A549 (cell line): ENCODE measurements at regions not wholly inside any gene's neighbourhood (a gene's known extent, or its start where the extent isn't known, plus 50 kb on each side); places are given as distances from the start of the nearest gene placed in this dataset.

Experiments used
- ATAC-seq, 2 experiments: fragments of 200-7000 bp in 1 of 2; fragments of >200 bp in 1 of 2; cut with Nextera tagmentation in 1 of 2; cut with Tn5 transposase in 1 of 2; 3 replicates each; pipeline versions ENCODE4 v1.8.0 to v1.9.1; 2018 to 2020; ENCODE audit warnings: mild to moderate bottlenecking in 1 of 2, moderate library complexity in 1 of 2
- CTCF ChIA-PET: fragments of 300-600 bp; sonication (Branson Sonifier 250); formaldehyde crosslinking; extraction: SDS; loops from one replicate; lab custom pipeline; 2021; ENCODE audit warnings: antibody characterized with exemption, inconsistent platforms; lab: Yijun Ruan, JAX
- POLR2A ChIA-PET: fragments of 350-600 bp; formaldehyde crosslinking; extraction: SDS; loops from one replicate; lab custom pipeline; 2021; ENCODE audit warnings: antibody characterized with exemption, inconsistent platforms; lab: Yijun Ruan, JAX
- DNase-seq, 2 experiments: peaks; one replicate each; pipeline versions ENCODE4 v3.0.0 to v3.0.0-alpha.2; 2011 to 2016; ENCODE audit warnings: low read depth in 1 of 2, low spot score in 1 of 2
- FAIRE-seq: peaks from 2 replicates; lab custom pipeline; 2011; peaks lifted over from hg19 to GRCh38; lab: Jason Lieb, UNC
- H3K27ac ChIP-seq, 2 experiments: fragments of >200 bp; sonication (Bioruptor Twin); formaldehyde crosslinking; 3 replicates each; pipeline ENCODE4 v1.5.1; 2016 to 2017
- H3K4me1 ChIP-seq: fragments of >200 bp; sonication (Bioruptor Twin); formaldehyde crosslinking; 3 replicates; pipeline ENCODE4 v1.6.1; 2016
- H3K4me2 ChIP-seq: fragments of >200 bp; sonication (Bioruptor Twin); formaldehyde crosslinking; 3 replicates; pipeline ENCODE4 v1.6.1; 2016
- H3K4me3 ChIP-seq: fragments of >200 bp; sonication (Bioruptor Twin); formaldehyde crosslinking; 3 replicates; pipeline ENCODE4 v1.5.1; 2016
- H3K9me3 ChIP-seq: fragments of >200 bp; sonication (Bioruptor Twin); formaldehyde crosslinking; 3 replicates; pipeline ENCODE4 v1.6.1; 2016
- CBX8 ChIP-seq: fragments of 200-600 bp; sonication (generic); IDR thresholded peaks from 2 replicates; pipeline ENCODE4 v1.6.1; 2016
- CEBPB ChIP-seq, 2 experiments: fragments of >200 bp in 1 of 2; sonication (Bioruptor Twin) in 1 of 2; formaldehyde crosslinking in 1 of 2; IDR thresholded peaks; 2 replicates each; pipeline ENCODE4 v1.6.1; 2012 to 2016
- CHD4 ChIP-seq: fragments of 200-600 bp; sonication (generic); IDR thresholded peaks from 2 replicates; pipeline ENCODE4 v1.6.1; 2016; ENCODE audit warnings: antibody characterized with exemption, mild to moderate bottlenecking, borderline replicate concordance
- CTCF ChIP-seq: fragments of >200 bp; sonication (Bioruptor Twin); formaldehyde crosslinking; IDR thresholded peaks from 3 replicates; pipeline ENCODE4 v1.5.1; 2016
- EHMT2 ChIP-seq: fragments of 200-600 bp; sonication (generic); IDR thresholded peaks from 2 replicates; pipeline ENCODE4 v1.6.1; 2016; ENCODE audit warnings: antibody characterized with exemption, low read depth, mild to moderate bottlenecking, moderate library complexity
- FOSB ChIP-seq: fragments of 250-450 bp; sonication (Bioruptor Pico); IDR thresholded peaks from 2 replicates; pipeline ENCODE4 v1.5.0; 2020; ENCODE audit warnings: mild to moderate bottlenecking, moderate library complexity
- GATA3 ChIP-seq: IDR thresholded peaks from 2 replicates; pipeline ENCODE4 v1.6.1; 2012; ENCODE audit warnings: borderline replicate concordance
- HOXB5 ChIP-seq: fragments of 250-450 bp; sonication (Bioruptor Pico); IDR thresholded peaks from 2 replicates; pipeline ENCODE4 v1.5.0; 2020; ENCODE audit warnings: mild to moderate bottlenecking, moderate library complexity
- JUN ChIP-seq, 2 experiments: fragments of >200 bp; sonication (Bioruptor Twin); formaldehyde crosslinking; IDR thresholded peaks; 2 replicates in 1 of 2; 3 replicates in 1 of 2; pipeline ENCODE4 v1.6.1; 2016 to 2017
- JUNB ChIP-seq: fragments of >200 bp; sonication (Bioruptor Twin); formaldehyde crosslinking; IDR thresholded peaks from 2 replicates; pipeline ENCODE4 v1.6.1; 2016
- NR3C1 ChIP-seq: fragments of >200 bp; sonication (Bioruptor Twin); formaldehyde crosslinking; IDR thresholded peaks from 3 replicates; pipeline ENCODE4 v1.6.1; 2017
- PHF8 ChIP-seq: fragments of 200-600 bp; sonication (generic); IDR thresholded peaks from 2 replicates; pipeline ENCODE4 v1.6.1; 2016; ENCODE audit warnings: low read depth, mild to moderate bottlenecking, antibody characterized with exemption, moderate library complexity, borderline replicate concordance
- POLR2AphosphoS2 ChIP-seq: conservative IDR thresholded peaks from 2 replicates; pipeline ENCODE4 v1.6.1; 2012; ENCODE audit warnings: low read length, improper control_type of control experiment, inconsistent platforms
- RFX5 ChIP-seq: fragments of 450-650 bp; IDR thresholded peaks from 2 replicates; pipeline ENCODE4 v1.7.1; 2014; ENCODE audit warnings: antibody characterized with exemption, mild to moderate bottlenecking, moderate library complexity
- RNF2 ChIP-seq: fragments of 200-600 bp; sonication (generic); IDR thresholded peaks from 2 replicates; pipeline ENCODE4 v1.6.1; 2016; ENCODE audit warnings: low read depth, mild to moderate bottlenecking, antibody characterized with exemption, moderate library complexity, borderline replicate concordance
- ZNF302 ChIP-seq: fragments of 250-450 bp; sonication (Bioruptor Pico); IDR thresholded peaks from 2 replicates; pipeline ENCODE4 v1.9.0; 2021; ENCODE audit warnings: inconsistent platforms, mild to moderate bottlenecking, moderate library complexity
- WGBS: methylation state at CpG from one replicate; pipeline ENCODE4 v1.1.6; 2017; ENCODE audit errors: missing lambda C conversion rate; 5-methylcytosine and 5-hydroxymethylcytosine counted together
- TF ChIP-seq, protein P1 (sequence below): fragments of 250-450 bp; sonication (Bioruptor Pico); IDR thresholded peaks from 2 replicates; pipeline ENCODE4 v1.5.0; 2021; ENCODE audit warnings: mild to moderate bottlenecking, moderate library complexity, borderline replicate concordance

- WGBS = 96% methylated on average over 1 of the region's 1 CpG
- H3K27ac ChIP-seq = no peak overlapping the region
Observed at GRCh38 chr3:66142079-66142478, 78.7 kb upstream of the SLC25A26 start.

DNA sequence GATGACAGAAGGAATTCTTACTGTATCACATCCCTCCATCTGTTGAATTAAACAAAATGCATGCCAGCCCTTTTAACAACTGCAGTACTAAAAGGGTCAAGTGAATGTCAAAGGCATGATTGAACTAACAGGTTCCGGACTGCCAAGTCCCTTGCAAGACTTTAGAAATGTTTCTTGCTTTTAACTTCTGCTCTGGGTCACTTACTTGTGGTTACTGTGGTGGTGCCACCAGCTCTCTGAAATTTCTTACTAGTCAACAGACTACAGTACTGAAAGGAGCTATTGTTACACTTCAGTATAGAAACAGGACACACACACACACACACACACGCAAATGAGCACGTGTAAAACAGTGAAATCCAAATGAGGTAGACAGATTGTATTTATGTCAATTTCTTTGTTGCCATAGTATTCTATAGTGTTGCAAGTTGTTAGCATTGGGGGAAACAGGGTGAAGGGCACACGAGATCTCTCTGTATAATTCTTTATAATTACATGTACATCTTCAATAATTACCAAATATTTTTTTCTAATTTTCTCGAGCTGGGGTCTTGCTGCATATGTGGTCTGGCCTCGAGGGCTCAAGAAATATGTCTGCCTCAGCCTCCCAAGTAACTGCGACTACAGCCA, 79.9 kb upstream of the SLC25A26 start:
- FAIRE-seq = no peak
- Histone ChIP-seq H3K4me1 (no peaks in the 10 kb centered on the region), H3K4me3 (no peak overlapping the region), H3K4me2 (no peak overlapping the region), H3K27ac (no peak overlapping the region), H3K9me3 (0 out of 3 replicates have a peak, but pooled peaks cover 5% of the 10 kb centered on the region)
- 28% methylated on average over 7 of the region's 7 CpGs for WGBS
- no peak for ATAC-seq
- ChIA-PET CTCF (no interaction called here), POLR2A (no interaction called here)
- TF ChIP-seq CHD4 (no peak), GATA3 (no peak), POLR2AphosphoS2 (no peak), CBX8 (no peak), JUN (IDR thresholded peaks at IDR 0.05) (no peak), HOXB5 (CRISPR knock-in tag) (no peak), NR3C1 (no peak), FOSB (CRISPR knock-in tag) (no peak), CTCF (no peak), RFX5 (no peak)
- no peak for DNase-seq

More at GRCh38 chr3:66142079-66142478, 78.7 kb upstream of the SLC25A26 start:
- DNase-seq (no peak), FAIRE-seq (no peak), ATAC-seq (no peak)
- H3K4me1 ChIP-seq = no peaks in the 10 kb centered on the region
- TF ChIP-seq JUNB (no peak), PHF8 (no peak)
- POLR2A ChIA-PET = no interaction called here
- no peak overlapping the region for H3K4me2 ChIP-seq
- CTCF ChIA-PET = no interaction called here
- 0 out of 3 replicates have a peak, but pooled peaks cover 5% of the 10 kb centered on the region for H3K9me3 ChIP-seq
- no peak overlapping the region for H3K4me3 ChIP-seq

- no peak for TF ChIP-seq EHMT2
- TF ChIP-seq RNF2 = no peak
- no peak for TF ChIP-seq CEBPB (IDR thresholded peaks at IDR 0.05)
- TF ChIP-seq, protein P1, sequence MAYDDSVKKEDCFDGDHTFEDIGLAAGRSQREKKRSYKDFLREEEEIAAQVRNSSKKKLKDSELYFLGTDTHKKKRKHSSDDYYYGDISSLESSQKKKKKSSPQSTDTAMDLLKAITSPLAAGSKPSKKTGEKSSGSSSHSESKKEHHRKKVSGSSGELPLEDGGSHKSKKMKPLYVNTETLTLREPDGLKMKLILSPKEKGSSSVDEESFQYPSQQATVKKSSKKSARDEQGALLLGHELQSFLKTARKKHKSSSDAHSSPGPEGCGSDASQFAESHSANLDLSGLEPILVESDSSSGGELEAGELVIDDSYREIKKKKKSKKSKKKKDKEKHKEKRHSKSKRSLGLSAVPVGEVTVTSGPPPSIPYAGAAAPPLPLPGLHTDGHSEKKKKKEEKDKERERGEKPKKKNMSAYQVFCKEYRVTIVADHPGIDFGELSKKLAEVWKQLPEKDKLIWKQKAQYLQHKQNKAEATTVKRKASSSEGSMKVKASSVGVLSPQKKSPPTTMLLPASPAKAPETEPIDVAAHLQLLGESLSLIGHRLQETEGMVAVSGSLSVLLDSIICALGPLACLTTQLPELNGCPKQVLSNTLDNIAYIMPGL (CRISPR knock-in tag) = no peak
- no peak for TF ChIP-seq PHF8
- no peak for TF ChIP-seq ZNF302 (CRISPR knock-in tag)
- TF ChIP-seq POLR2AphosphoS2 = no peak
- Histone ChIP-seq H3K27ac (no peak overlapping the region), H3K4me2 (no peak overlapping the region), H3K9me3 (0 out of 3 replicates have a peak, but pooled peaks cover 5% of the 10 kb centered on the region), H3K4me3 (no peak overlapping the region), H3K4me1 (no peaks in the 10 kb centered on the region)
- ChIA-PET POLR2A (no interaction called here), CTCF (interaction anchor here (1.1 to 2.5 kb wide), 3 partner anchors 10 to 352 kb away, joined by 4 to 14 read pairs (median 4); no protein-coding TSS in a partner anchor)
- WGBS = 49% methylated on average over 2 of the region's 2 CpGs
- FAIRE-seq = no peak
- DNase-seq = no peak
- no peak for ATAC-seq
Observed at GRCh38 chr3:66140106-66140505, 80.7 kb upstream of the SLC25A26 start.
